CD4-positive, alpha-beta T cell (primary cell): ENCODE measurements at regions not wholly inside any gene's neighbourhood (a gene's known extent, or its start where the extent isn't known, plus 50 kb on each side); places are given as distances from the start of the nearest gene placed in this dataset.

Experiments
- ATAC-seq: fragments of 200-7000 bp; cut with Tn5 transposase; one replicate; pipeline ENCODE4 v1.10.0; 2022; ENCODE audit warnings: mild to moderate bottlenecking; ENCODE audit not compliant: poor library complexity
- CTCF ChIA-PET: fragments of 350-600 bp; sonication (Branson Sonifier 250); formaldehyde crosslinking; loops from one replicate; lab custom pipeline; 2021; ENCODE audit warnings: antibody characterized with exemption, inconsistent platforms; lab: Charles Lee
- POLR2A ChIA-PET: fragments of 350-600 bp; sonication (Branson Sonifier 250); formaldehyde crosslinking; loops from one replicate; lab custom pipeline; 2021; ENCODE audit warnings: antibody characterized with exemption, inconsistent platforms; lab: Charles Lee
- DNase-seq, 14 experiments: peaks; one replicate each; pipeline ENCODE4 v3.0.0-alpha.2; 2013 to 2020; ENCODE audit warnings: mixed read lengths in 2 of 14
- H3K27ac ChIP-seq, 2 donors: one replicate each; pipeline versions ENCODE4 v1.5.1 to v1.7.0; 2013; ENCODE audit warnings: low read length in 2 of 2, low read depth in 1 of 2, mild to moderate bottlenecking in 1 of 2
- H3K27me3 ChIP-seq, 2 experiments: 1 replicate in 1 of 2; 2 replicates in 1 of 2; pipeline versions ENCODE4 v1.6.1 to v1.7.0; 2013; ENCODE audit warnings: low read length in 2 of 2, control low read depth in 1 of 2, mild to moderate bottlenecking in 1 of 2, moderate library complexity in 1 of 2; ENCODE audit not compliant: insufficient read depth in 2 of 2, control insufficient read depth in 1 of 2
- H3K36me3 ChIP-seq: one replicate; pipeline ENCODE4 v1.6.1; 2013; ENCODE audit warnings: low read length, control low read depth; ENCODE audit not compliant: insufficient read depth
- H3K4me1 ChIP-seq: one replicate; pipeline ENCODE4 v1.6.1; 2013; ENCODE audit warnings: low read length, control low read depth; ENCODE audit not compliant: insufficient read depth
- H3K4me3 ChIP-seq: one replicate; pipeline ENCODE4 v1.5.1; 2013; ENCODE audit warnings: mild to moderate bottlenecking, low read length, moderate library complexity
- H3K9me3 ChIP-seq, 2 experiments: 1 replicate in 1 of 2; 2 replicates in 1 of 2; pipeline versions ENCODE4 v1.6.1 to v1.7.0; 2013; ENCODE audit warnings: low read length in 2 of 2, mild to moderate bottlenecking in 2 of 2, control low read depth in 1 of 2, moderate library complexity in 1 of 2; ENCODE audit not compliant: control insufficient read depth in 1 of 2, insufficient read depth in 1 of 2
- H3K27ac Mint-ChIP-seq: one replicate; pipeline ENCODE4 v1.8.0; 2020; ENCODE audit warnings: mixed read lengths
- H3K27me3 Mint-ChIP-seq: one replicate; pipeline ENCODE4 v1.8.0; 2021; ENCODE audit warnings: mixed read lengths
- H3K36me3 Mint-ChIP-seq: one replicate; pipeline ENCODE4 v1.8.0; 2021; ENCODE audit warnings: low read depth, mixed read lengths
- H3K4me1 Mint-ChIP-seq: one replicate; pipeline ENCODE4 v1.8.0; 2021; ENCODE audit warnings: low read depth, mixed read lengths
- H3K4me3 Mint-ChIP-seq: one replicate; pipeline ENCODE4 v1.8.0; 2020; ENCODE audit warnings: mild to moderate bottlenecking, mixed read lengths
- H3K9me3 Mint-ChIP-seq: one replicate; pipeline ENCODE4 v1.8.0; 2020; ENCODE audit warnings: mixed read lengths
- intact Hi-C, 2 experiments: fragments of 100-400 bp; cut with DNase I in 1 of 2; cut with micrococcal nuclease in 1 of 2; formaldehyde crosslinking; loops; one replicate each; pipeline versions ENCODE4 v1.15.1 to v1.9.0; 2023 to 2025; cut with DNase I, micrococcal nuclease
- TF ChIP-seq, protein P1 (sequence below): fragments of 200-600 bp; IDR thresholded peaks from one replicate; pipeline ENCODE4 v1.8.0; 2022; ENCODE audit warnings: antibody characterized with exemption, mild to moderate bottlenecking

DNA sequence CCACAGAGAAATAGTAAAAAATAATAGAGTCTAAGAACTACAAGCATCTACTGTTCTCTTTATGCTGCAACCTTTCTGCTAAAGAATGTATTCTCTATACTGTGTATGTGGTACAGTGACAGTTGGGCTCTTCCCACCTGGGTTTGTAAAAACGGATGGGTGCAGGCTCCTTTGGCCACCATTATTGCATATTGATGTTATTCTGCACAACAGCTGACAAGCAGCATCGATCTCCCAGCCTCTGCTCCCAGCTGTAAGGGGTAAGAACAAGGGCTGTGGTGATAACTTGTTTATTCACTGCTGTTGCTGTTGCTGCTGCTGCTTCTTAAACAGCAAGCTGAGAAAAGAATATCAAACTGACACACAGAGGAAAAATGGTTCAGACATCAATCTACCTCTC lies 56.1 kb downstream of the KCNRG start:
- H3K27ac Mint-ChIP-seq, result no peak overlapping the region
- intact Hi-C loops, result no loop called here
- H3K27me3 ChIP-seq, result no peaks in the 10 kb centered on the region
- no peak for DNase-seq
- TF ChIP-seq, protein P1, sequence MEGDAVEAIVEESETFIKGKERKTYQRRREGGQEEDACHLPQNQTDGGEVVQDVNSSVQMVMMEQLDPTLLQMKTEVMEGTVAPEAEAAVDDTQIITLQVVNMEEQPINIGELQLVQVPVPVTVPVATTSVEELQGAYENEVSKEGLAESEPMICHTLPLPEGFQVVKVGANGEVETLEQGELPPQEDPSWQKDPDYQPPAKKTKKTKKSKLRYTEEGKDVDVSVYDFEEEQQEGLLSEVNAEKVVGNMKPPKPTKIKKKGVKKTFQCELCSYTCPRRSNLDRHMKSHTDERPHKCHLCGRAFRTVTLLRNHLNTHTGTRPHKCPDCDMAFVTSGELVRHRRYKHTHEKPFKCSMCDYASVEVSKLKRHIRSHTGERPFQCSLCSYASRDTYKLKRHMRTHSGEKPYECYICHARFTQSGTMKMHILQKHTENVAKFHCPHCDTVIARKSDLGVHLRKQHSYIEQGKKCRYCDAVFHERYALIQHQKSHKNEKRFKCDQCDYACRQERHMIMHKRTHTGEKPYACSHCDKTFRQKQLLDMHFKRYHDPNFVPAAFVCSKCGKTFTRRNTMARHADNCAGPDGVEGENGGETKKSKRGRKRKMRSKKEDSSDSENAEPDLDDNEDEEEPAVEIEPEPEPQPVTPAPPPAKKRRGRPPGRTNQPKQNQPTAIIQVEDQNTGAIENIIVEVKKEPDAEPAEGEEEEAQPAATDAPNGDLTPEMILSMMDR, result no peak
- CTCF ChIA-PET, result interaction anchor here (0.5 to 1.3 kb wide), 2 partner anchors 62 to 74 kb away, joined by 3 to 4 read pairs; partner anchors contain the start of gene TRIM13
- peaks cover 2% of the 10 kb centered on the region for H3K4me1 ChIP-seq
- H3K36me3 ChIP-seq, result peaks cover 19% of the 10 kb centered on the region
- peaks cover 13% of the 10 kb centered on the region for H3K27me3 Mint-ChIP-seq
- H3K4me3 ChIP-seq, result no peak overlapping the region
- no peaks in the 10 kb centered on the region for H3K9me3 ChIP-seq
- H3K4me1 Mint-ChIP-seq, result peaks cover 21% of the 10 kb centered on the region
- no peak for ATAC-seq
- no peak overlapping the region for H3K27ac ChIP-seq
- H3K4me3 Mint-ChIP-seq, result no peak overlapping the region
- H3K36me3 Mint-ChIP-seq, result peaks cover 22% of the 10 kb centered on the region
- H3K9me3 Mint-ChIP-seq, result no peaks in the 10 kb centered on the region
- POLR2A ChIA-PET, result interaction anchor here (1.1 to 1.8 kb wide), 2 partner anchors 9 to 74 kb away, joined by 3 to 4 read pairs; partner anchors contain the start of gene TRIM13

DNA sequence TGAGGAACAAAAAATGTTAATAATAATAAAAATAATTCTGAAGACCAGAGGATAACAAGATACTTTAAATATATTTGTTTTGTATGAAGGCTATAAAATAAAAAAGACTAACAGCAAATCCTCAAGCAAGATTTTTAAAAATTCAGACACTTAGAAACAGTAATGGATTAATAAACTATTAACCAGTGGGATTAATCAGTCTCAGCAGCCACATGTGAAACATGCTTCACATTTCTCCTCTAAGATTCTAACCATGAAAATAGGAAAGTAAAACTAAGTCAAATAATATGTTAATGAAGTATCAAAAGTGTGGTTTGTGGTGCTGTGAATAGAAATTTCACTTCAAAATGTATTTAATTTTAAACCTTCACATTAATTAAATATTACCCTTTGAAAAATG lies 57.4 kb downstream of the KCNRG start:
- Histone ChIP-seq H3K9me3 (no peaks in the 10 kb centered on the region), H3K27ac (no peak overlapping the region), H3K27me3 (no peaks in the 10 kb centered on the region), H3K4me3 (no peak overlapping the region), H3K36me3 (peaks cover 12% of the 10 kb centered on the region), H3K4me1 (peaks cover 2% of the 10 kb centered on the region)
- H3K27ac Mint-ChIP-seq, result no peak overlapping the region
- no peaks in the 10 kb centered on the region for H3K9me3 Mint-ChIP-seq
- peaks cover 12% of the 10 kb centered on the region for H3K36me3 Mint-ChIP-seq
- intact Hi-C loops, result no loop called here
- H3K4me3 Mint-ChIP-seq, result no peak overlapping the region
- peaks cover 17% of the 10 kb centered on the region for H3K27me3 Mint-ChIP-seq
- ATAC-seq (no peak), DNase-seq (peak in 1 of 14 experiments; percentile 25)
- CTCF ChIA-PET, result no interaction called here
- POLR2A ChIA-PET, result interaction anchor here (1.1 to 1.4 kb wide), 2 partner anchors 8 to 52 kb away, joined by 3 to 4 read pairs; no protein-coding TSS in a partner anchor
- peaks cover 21% of the 10 kb centered on the region for H3K4me1 Mint-ChIP-seq
- TF ChIP-seq, protein P1, result no peak

DNA sequence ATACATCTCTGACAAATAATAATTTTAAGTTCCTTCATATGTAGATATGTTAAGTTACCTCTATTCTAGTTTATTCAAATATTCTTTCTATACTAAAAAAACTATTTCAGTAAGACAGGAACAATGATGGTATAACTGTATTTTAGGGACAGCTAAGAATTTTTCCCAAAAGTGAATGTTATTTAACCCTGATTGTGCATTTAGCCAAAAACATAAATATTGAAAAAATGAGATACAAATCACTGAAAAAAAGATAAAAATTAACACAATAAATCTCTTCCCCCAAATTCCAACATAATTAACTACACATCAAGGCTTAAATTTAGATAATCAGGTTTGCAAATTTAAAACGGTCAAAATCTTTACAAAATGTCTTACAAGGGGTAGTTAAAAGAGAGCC lies 58.1 kb downstream of the KCNRG start:
- intact Hi-C loops, result no loop called here
- H3K36me3 Mint-ChIP-seq, result peaks cover 7% of the 10 kb centered on the region
- TF ChIP-seq, protein P1, result no peak
- peaks cover 2% of the 10 kb centered on the region for H3K4me1 ChIP-seq
- no peak overlapping the region for H3K27ac ChIP-seq
- ATAC-seq (no peak), DNase-seq (no peak)
- H3K4me3 ChIP-seq, result no peak overlapping the region
- no peak overlapping the region for H3K4me3 Mint-ChIP-seq
- peaks cover 6% of the 10 kb centered on the region for H3K36me3 ChIP-seq
- H3K9me3 Mint-ChIP-seq, result no peaks in the 10 kb centered on the region
- no peaks in the 10 kb centered on the region for H3K9me3 ChIP-seq
- CTCF ChIA-PET, result interaction anchor here (3.0 kb wide), 1 partner anchor 76 kb away, joined by 11 read pairs; the partner anchor contains the start of gene TRIM13
- no peak overlapping the region for H3K27ac Mint-ChIP-seq
- H3K4me1 Mint-ChIP-seq, result peaks cover 26% of the 10 kb centered on the region
- H3K27me3 ChIP-seq, result no peaks in the 10 kb centered on the region
- peaks cover 22% of the 10 kb centered on the region for H3K27me3 Mint-ChIP-seq
- POLR2A ChIA-PET, result interaction anchor here (0.9 to 1.4 kb wide), 2 partner anchors 51 to 76 kb away, joined by 4 read pairs; partner anchors contain the start of gene TRIM13
